ENCODE measurements at regions not wholly inside any gene's neighbourhood (a gene's known extent, or its start where the extent isn't known, plus 50 kb on each side); places are given as distances from the start of the nearest gene placed in this dataset.

- TF ChIP-seq CTCF (IDR thresholded peaks at IDR 0.05; ENCODE audit: insufficient read depth, missing control alignments) = no peak
- no peak for FAIRE-seq
- no peak for DNase-seq (ENCODE audit: insufficient read length, low spot score)
These were observed 520.5 kb downstream of the KCNJ3 start for GRCh38 chr2:155218945-155219344.

GRCh38 chr2:155218292-155218924, 519.9 kb downstream of the KCNJ3 start:
- DNase-seq (ENCODE audit: insufficient read length, low spot score) (no peak), FAIRE-seq (no peak)
- TF ChIP-seq CTCF (IDR thresholded peaks at IDR 0.05; ENCODE audit: insufficient read depth, missing control alignments) = no peak

GRCh38 chr2:155215037-155215707, 516.7 kb downstream of the KCNJ3 start:
- FAIRE-seq (no peak), DNase-seq (ENCODE audit: insufficient read length, low spot score) (no peak)
- no peak for TF ChIP-seq CTCF (IDR thresholded peaks at IDR 0.05; ENCODE audit: insufficient read depth, missing control alignments)

- no peak for FAIRE-seq
- no peak for TF ChIP-seq CTCF (IDR thresholded peaks at IDR 0.05; ENCODE audit: insufficient read depth, missing control alignments)
- DNase-seq (ENCODE audit: insufficient read length, low spot score) = no peak
These were observed 511.4 kb downstream of the KCNJ3 start for GRCh38 chr2:155209696-155210450.

GRCh38 chr2:155203178-155203577, 504.7 kb downstream of the KCNJ3 start:
- peak; percentile 9 for TF ChIP-seq CTCF (IDR thresholded peaks at IDR 0.05; ENCODE audit: insufficient read depth, missing control alignments)
- FAIRE-seq (peak; percentile 76), DNase-seq (ENCODE audit: insufficient read length, low spot score) (no peak)

- no peak for FAIRE-seq
These were observed 502.3 kb downstream of the KCNJ3 start for GRCh38 chr2:155200753-155201152.

More at GRCh38 chr2:155200753-155201152, 502.3 kb downstream of the KCNJ3 start:
- no peak for TF ChIP-seq CTCF (IDR thresholded peaks at IDR 0.05; ENCODE audit: insufficient read depth, missing control alignments)
- no peak for DNase-seq (ENCODE audit: insufficient read length, low spot score)

Data from D721Med (cell line).